RPMI7951 (cell line): ENCODE measurements at regions not wholly inside any gene's neighbourhood (a gene's known extent, or its start where the extent isn't known, plus 50 kb on each side); places are given as distances from the start of the nearest gene placed in this dataset.
A peak's percentile ranks its signal among the peaks of the same experiment; 100 is the strongest.

Experiments used
- DNase-seq: peaks from one replicate; pipeline ENCODE4 v3.0.0-alpha.2; 2012; ENCODE audit warnings: low read depth

- DNase-seq: no peak
Measured at GRCh38 chr2:223107825-223108224, 55.8 kb downstream of the KCNE4 start.

GRCh38 chr2:223108351-223109050 lies 56.5 kb downstream of the KCNE4 start:
- peak; percentile 91 for DNase-seq

GRCh38 chr2:223109341-223109740 lies 57.4 kb downstream of the KCNE4 start:
- DNase-seq: peak; percentile 25

- peak; percentile 53 for DNase-seq
Measured at GRCh38 chr2:223113161-223113560, 61.2 kb downstream of the KCNE4 start.

GRCh38 chr2:223114170-223114569 lies 62.2 kb downstream of the KCNE4 start:
- no peak for DNase-seq

- DNase-seq: no peak
Measured at GRCh38 chr2:223114917-223115316, 62.9 kb downstream of the KCNE4 start.

GRCh38 chr2:223117533-223117932 lies 65.5 kb downstream of the KCNE4 start:
- no peak for DNase-seq

- no peak for DNase-seq
Measured at GRCh38 chr2:223121283-223121682, 69.3 kb downstream of the KCNE4 start.

GRCh38 chr2:223122781-223123180 lies 70.8 kb downstream of the KCNE4 start:
- DNase-seq: no peak

GRCh38 chr2:223123855-223124610 lies 72.0 kb downstream of the KCNE4 start:
- peak; percentile 78 for DNase-seq

GRCh38 chr2:223141606-223142005 lies 89.6 kb downstream of the KCNE4 start:
- DNase-seq: no peak

- no peak for DNase-seq
Measured at GRCh38 chr2:223142118-223142517, 90.1 kb downstream of the KCNE4 start.

GRCh38 chr2:223147431-223147830 lies 95.4 kb downstream of the KCNE4 start:
- no peak for DNase-seq

GRCh38 chr2:223148516-223148915 lies 96.5 kb downstream of the KCNE4 start:
- no peak for DNase-seq

GRCh38 chr2:223155956-223156355 lies 104.0 kb downstream of the KCNE4 start:
- DNase-seq: no peak

GRCh38 chr2:223161873-223162458 lies 110.0 kb downstream of the KCNE4 start:
- DNase-seq: no peak

GRCh38 chr2:223165423-223166214 lies 113.6 kb downstream of the KCNE4 start:
- DNase-seq: no peak

- DNase-seq: no peak
Measured at GRCh38 chr2:223166215-223166493, 114.2 kb downstream of the KCNE4 start.

- DNase-seq: no peak
Measured at GRCh38 chr2:223166983-223167650, 115.1 kb downstream of the KCNE4 start.

- no peak for DNase-seq
Measured at GRCh38 chr2:223169830-223170605, 118.0 kb downstream of the KCNE4 start.

- DNase-seq: no peak
Measured at GRCh38 chr2:223176970-223177369, 125.0 kb downstream of the KCNE4 start.
